ENCODE measurements at regions not wholly inside any gene's neighbourhood (a gene's known extent, or its start where the extent isn't known, plus 50 kb on each side); places are given as distances from the start of the nearest gene placed in this dataset.

DNA sequence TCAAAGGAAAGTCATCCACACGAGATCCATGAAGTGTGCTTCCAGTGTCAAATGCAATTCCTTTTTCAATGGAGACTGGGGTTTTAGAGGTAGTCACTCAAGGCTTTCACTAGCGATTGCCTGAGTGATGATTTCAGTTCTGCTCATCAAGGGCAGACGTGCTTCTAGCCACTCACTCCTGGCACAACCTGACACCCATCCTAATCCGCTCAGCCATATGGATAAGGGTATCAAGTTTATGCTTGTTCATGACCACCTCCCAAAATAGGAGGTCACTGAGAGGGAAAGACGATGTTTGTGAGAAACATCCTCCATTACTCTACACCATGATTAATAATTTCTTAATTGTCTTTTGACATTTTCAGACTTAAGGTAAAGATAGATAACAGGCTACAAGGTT lies 91.3 kb upstream of the HEY2 start:
- Histone ChIP-seq H3K9me3 (ENCODE audit: insufficient read depth, low read depth, low read length) (no peaks in the 10 kb centered on the region), H3K9ac (ENCODE audit: low read depth, low read length, poor library complexity, severe bottlenecking) (no peak overlapping the region), H3K79me2 (ENCODE audit: insufficient read depth, low read length) (no peaks in the 10 kb centered on the region), H3K4me3 (ENCODE audit: low read length, poor library complexity, severe bottlenecking) (no peak overlapping the region), H4K20me1 (ENCODE audit: insufficient read depth, low read length, poor library complexity, severe bottlenecking) (no peaks in the 10 kb centered on the region), H3K9me2 (replicated peaks; ENCODE audit: low read depth, low read length) (no peaks in the 10 kb centered on the region), H3K36me3 (ENCODE audit: insufficient read depth, low read length) (no peaks in the 10 kb centered on the region), H3K27me3 (ENCODE audit: insufficient read depth, low read length, poor library complexity, severe bottlenecking) (no peaks in the 10 kb centered on the region), H3F3A (ENCODE audit: low read depth) (no peaks in the 10 kb centered on the region), H2AFZ (ENCODE audit: low read length) (no peak overlapping the region), H3K4me2 (ENCODE audit: low read depth, low read length, poor library complexity, severe bottlenecking) (no peak overlapping the region), H3K4me1 (ENCODE audit: insufficient read depth, low read length, poor library complexity, severe bottlenecking) (no peaks in the 10 kb centered on the region)
- no peak for TF ChIP-seq EZH2phosphoT487 (IDR thresholded peaks at IDR 0.05; ENCODE audit: borderline replicate concordance)
- TF ChIP-seq, protein P1, sequence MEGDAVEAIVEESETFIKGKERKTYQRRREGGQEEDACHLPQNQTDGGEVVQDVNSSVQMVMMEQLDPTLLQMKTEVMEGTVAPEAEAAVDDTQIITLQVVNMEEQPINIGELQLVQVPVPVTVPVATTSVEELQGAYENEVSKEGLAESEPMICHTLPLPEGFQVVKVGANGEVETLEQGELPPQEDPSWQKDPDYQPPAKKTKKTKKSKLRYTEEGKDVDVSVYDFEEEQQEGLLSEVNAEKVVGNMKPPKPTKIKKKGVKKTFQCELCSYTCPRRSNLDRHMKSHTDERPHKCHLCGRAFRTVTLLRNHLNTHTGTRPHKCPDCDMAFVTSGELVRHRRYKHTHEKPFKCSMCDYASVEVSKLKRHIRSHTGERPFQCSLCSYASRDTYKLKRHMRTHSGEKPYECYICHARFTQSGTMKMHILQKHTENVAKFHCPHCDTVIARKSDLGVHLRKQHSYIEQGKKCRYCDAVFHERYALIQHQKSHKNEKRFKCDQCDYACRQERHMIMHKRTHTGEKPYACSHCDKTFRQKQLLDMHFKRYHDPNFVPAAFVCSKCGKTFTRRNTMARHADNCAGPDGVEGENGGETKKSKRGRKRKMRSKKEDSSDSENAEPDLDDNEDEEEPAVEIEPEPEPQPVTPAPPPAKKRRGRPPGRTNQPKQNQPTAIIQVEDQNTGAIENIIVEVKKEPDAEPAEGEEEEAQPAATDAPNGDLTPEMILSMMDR (conservative IDR thresholded peaks at IDR 0.05; ENCODE audit: low read length) = no peak

DNA sequence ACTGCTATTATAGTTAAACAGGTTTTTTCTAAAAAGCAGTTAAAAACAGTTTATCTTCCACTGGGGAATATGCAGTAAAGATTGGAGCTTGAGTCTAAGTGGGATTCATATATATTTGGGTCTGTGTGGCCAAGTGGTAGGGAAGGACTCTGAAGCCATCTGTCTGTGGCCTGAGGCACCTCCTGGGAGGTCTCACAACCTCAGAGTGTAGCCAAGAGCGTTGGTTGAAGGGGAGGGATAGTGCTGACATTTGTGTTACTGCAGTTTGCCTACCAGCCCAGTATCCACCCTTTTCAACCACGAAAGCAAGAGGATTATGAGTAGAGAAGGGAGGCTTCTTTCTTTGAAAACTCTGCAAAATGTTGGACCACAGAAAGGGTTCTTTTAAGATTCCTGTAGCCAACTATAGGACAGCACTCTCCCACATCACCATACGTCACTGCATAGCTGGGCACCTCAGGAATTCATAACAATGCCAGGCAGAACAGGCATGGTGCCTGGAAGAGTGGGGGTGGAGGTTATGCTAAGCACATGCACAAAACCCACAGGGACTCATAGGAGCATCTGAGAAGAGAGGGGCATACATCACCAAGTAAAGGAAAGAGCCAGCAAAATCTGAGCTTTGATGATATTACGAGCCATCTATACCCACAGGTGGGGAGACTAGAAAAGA lies 90.5 kb upstream of the HEY2 start:
- H3K9me3 ChIP-seq (ENCODE audit: insufficient read depth, low read depth, low read length) = no peaks in the 10 kb centered on the region
- H3K9ac ChIP-seq (ENCODE audit: low read depth, low read length, poor library complexity, severe bottlenecking) = no peak overlapping the region
- no peak overlapping the region for H2AFZ ChIP-seq (ENCODE audit: low read length)
- no peaks in the 10 kb centered on the region for H3K4me1 ChIP-seq (ENCODE audit: insufficient read depth, low read length, poor library complexity, severe bottlenecking)
- no peaks in the 10 kb centered on the region for H3K79me2 ChIP-seq (ENCODE audit: insufficient read depth, low read length)
- no peak overlapping the region for H3K4me3 ChIP-seq (ENCODE audit: low read length, poor library complexity, severe bottlenecking)
- H3F3A ChIP-seq (ENCODE audit: low read depth) = no peaks in the 10 kb centered on the region
- no peaks in the 10 kb centered on the region for H3K9me2 ChIP-seq (replicated peaks; ENCODE audit: low read depth, low read length)
- H3K27me3 ChIP-seq (ENCODE audit: insufficient read depth, low read length, poor library complexity, severe bottlenecking) = no peaks in the 10 kb centered on the region
- H4K20me1 ChIP-seq (ENCODE audit: insufficient read depth, low read length, poor library complexity, severe bottlenecking) = no peaks in the 10 kb centered on the region
- no peaks in the 10 kb centered on the region for H3K36me3 ChIP-seq (ENCODE audit: insufficient read depth, low read length)
- no peak for TF ChIP-seq EZH2phosphoT487 (IDR thresholded peaks at IDR 0.05; ENCODE audit: borderline replicate concordance)
- TF ChIP-seq, protein P1 (conservative IDR thresholded peaks at IDR 0.05; ENCODE audit: low read length) = no peak
- no peak overlapping the region for H3K4me2 ChIP-seq (ENCODE audit: low read depth, low read length, poor library complexity, severe bottlenecking)

GRCh38 chr6:125659887-125660286 lies 89.5 kb upstream of the HEY2 start:
- no peaks in the 10 kb centered on the region for H3K27me3 ChIP-seq (ENCODE audit: insufficient read depth, low read length, poor library complexity, severe bottlenecking)
- H3K9ac ChIP-seq (ENCODE audit: low read depth, low read length, poor library complexity, severe bottlenecking) = no peak overlapping the region
- no peaks in the 10 kb centered on the region for H3K36me3 ChIP-seq (ENCODE audit: insufficient read depth, low read length)
- no peaks in the 10 kb centered on the region for H3K9me3 ChIP-seq (ENCODE audit: insufficient read depth, low read depth, low read length)
- no peaks in the 10 kb centered on the region for H3K79me2 ChIP-seq (ENCODE audit: insufficient read depth, low read length)
- H3F3A ChIP-seq (ENCODE audit: low read depth) = no peaks in the 10 kb centered on the region
- no peak overlapping the region for H3K4me3 ChIP-seq (ENCODE audit: low read length, poor library complexity, severe bottlenecking)
- H4K20me1 ChIP-seq (ENCODE audit: insufficient read depth, low read length, poor library complexity, severe bottlenecking) = no peaks in the 10 kb centered on the region
- H3K9me2 ChIP-seq (replicated peaks; ENCODE audit: low read depth, low read length) = no peaks in the 10 kb centered on the region
- no peak overlapping the region for H3K4me2 ChIP-seq (ENCODE audit: low read depth, low read length, poor library complexity, severe bottlenecking)
- TF ChIP-seq, protein P1 (conservative IDR thresholded peaks at IDR 0.05; ENCODE audit: low read length) = no peak
- TF ChIP-seq EZH2phosphoT487 (IDR thresholded peaks at IDR 0.05; ENCODE audit: borderline replicate concordance) = no peak
- H2AFZ ChIP-seq (ENCODE audit: low read length) = no peak overlapping the region
- H3K4me1 ChIP-seq (ENCODE audit: insufficient read depth, low read length, poor library complexity, severe bottlenecking) = no peaks in the 10 kb centered on the region

Data from Loucy (cell line).